GM12878 (cell line): ENCODE measurements at regions not wholly inside any gene's neighbourhood (a gene's known extent, or its start where the extent isn't known, plus 50 kb on each side); places are given as distances from the start of the nearest gene placed in this dataset.

Experiments used
- BHLHE40 ChIP-seq, 2 experiments: fragments of 450-650 bp in 1 of 2; IDR thresholded peaks; 2 replicates each; pipeline ENCODE4 v1.6.1; 2011 to 2017; ENCODE audit warnings: low read depth in 2 of 2, borderline replicate concordance in 1 of 2, improper control_type of control experiment in 1 of 2, low read length in 1 of 2, mild to moderate bottlenecking in 1 of 2
- BMI1 ChIP-seq: fragments of 450-650 bp; IDR thresholded peaks from 2 replicates; pipeline ENCODE4 v1.6.1; 2016; ENCODE audit warnings: mild to moderate bottlenecking, moderate library complexity, borderline replicate concordance
- EZH2 ChIP-seq: IDR thresholded peaks from 2 replicates; pipeline ENCODE4 v1.6.1; 2012; ENCODE audit warnings: low read depth, mild to moderate bottlenecking, control low read depth, inconsistent platforms, low read length, borderline replicate concordance; ENCODE audit not compliant: control insufficient read depth
- GATAD2B ChIP-seq: fragments of 450-650 bp; conservative IDR thresholded peaks from 2 replicates; pipeline ENCODE4 v1.6.1; 2017; ENCODE audit warnings: low read depth, mild to moderate bottlenecking, moderate library complexity
- MEF2B ChIP-seq: fragments of 450-650 bp; IDR thresholded peaks from 2 replicates; pipeline ENCODE4 v1.6.1; 2018; ENCODE audit warnings: mild to moderate bottlenecking, moderate library complexity; ENCODE audit not compliant: partially characterized antibody, poor library complexity, severe bottlenecking
- NFXL1 ChIP-seq: fragments of 450-650 bp; IDR thresholded peaks from 2 replicates; pipeline ENCODE4 v1.6.1; 2017; ENCODE audit warnings: antibody characterized with exemption, mild to moderate bottlenecking, borderline replicate concordance
- NRF1 ChIP-seq: conservative IDR thresholded peaks from 2 replicates; pipeline ENCODE4 v1.6.1; 2011; ENCODE audit warnings: mild to moderate bottlenecking, low read depth, low read length, improper control_type of control experiment
- PML ChIP-seq: IDR thresholded peaks from 2 replicates; pipeline ENCODE4 v1.6.1; 2012; ENCODE audit warnings: low read length, inconsistent platforms
- POLR2AphosphoS2 ChIP-seq: IDR thresholded peaks from 2 replicates; pipeline ENCODE4 v1.6.1; 2011; ENCODE audit warnings: low read depth, mild to moderate bottlenecking, low read length, improper control_type of control experiment, moderate library complexity
- RB1 ChIP-seq: fragments of 450-650 bp; formaldehyde crosslinking; IDR thresholded peaks from 2 replicates; pipeline ENCODE4 v1.6.1; 2017; ENCODE audit warnings: mild to moderate bottlenecking, borderline replicate concordance
- SPI1 ChIP-seq: IDR thresholded peaks from 2 replicates; pipeline ENCODE4 v1.6.1; 2011; ENCODE audit warnings: low read depth, mild to moderate bottlenecking, low read length, moderate library complexity, borderline replicate concordance; ENCODE audit not compliant: insufficient read depth
- TBL1XR1 ChIP-seq: IDR thresholded peaks from 2 replicates; pipeline ENCODE4 v1.6.1; 2012; ENCODE audit warnings: low read depth, low read length, improper control_type of control experiment
- TCF3 ChIP-seq: IDR thresholded peaks from 2 replicates; pipeline ENCODE4 v1.6.1; 2012; ENCODE audit warnings: low read depth, mild to moderate bottlenecking, low read length, borderline replicate concordance; ENCODE audit not compliant: insufficient read depth
- ZNF384 ChIP-seq: IDR thresholded peaks from 2 replicates; pipeline ENCODE4 v1.6.1; 2012; ENCODE audit warnings: low read depth, mild to moderate bottlenecking, low read length, improper control_type of control experiment, borderline replicate concordance
- TF ChIP-seq, protein P1 (sequence below): IDR thresholded peaks from 2 replicates; pipeline ENCODE4 v1.6.1; 2012; ENCODE audit warnings: improper control_type of control experiment, low read depth, low read length; ENCODE audit not compliant: insufficient replicate concordance
- TF ChIP-seq, protein P2 (sequence below): fragments of 450-650 bp; IDR thresholded peaks from 2 replicates; pipeline ENCODE4 v1.6.1; 2017; ENCODE audit warnings: low read depth, mild to moderate bottlenecking, moderate library complexity
- TF ChIP-seq, protein P3 (sequence below): fragments of 450-650 bp; IDR thresholded peaks from 2 replicates; pipeline ENCODE4 v1.6.1; 2017; ENCODE audit warnings: mild to moderate bottlenecking, moderate library complexity

DNA sequence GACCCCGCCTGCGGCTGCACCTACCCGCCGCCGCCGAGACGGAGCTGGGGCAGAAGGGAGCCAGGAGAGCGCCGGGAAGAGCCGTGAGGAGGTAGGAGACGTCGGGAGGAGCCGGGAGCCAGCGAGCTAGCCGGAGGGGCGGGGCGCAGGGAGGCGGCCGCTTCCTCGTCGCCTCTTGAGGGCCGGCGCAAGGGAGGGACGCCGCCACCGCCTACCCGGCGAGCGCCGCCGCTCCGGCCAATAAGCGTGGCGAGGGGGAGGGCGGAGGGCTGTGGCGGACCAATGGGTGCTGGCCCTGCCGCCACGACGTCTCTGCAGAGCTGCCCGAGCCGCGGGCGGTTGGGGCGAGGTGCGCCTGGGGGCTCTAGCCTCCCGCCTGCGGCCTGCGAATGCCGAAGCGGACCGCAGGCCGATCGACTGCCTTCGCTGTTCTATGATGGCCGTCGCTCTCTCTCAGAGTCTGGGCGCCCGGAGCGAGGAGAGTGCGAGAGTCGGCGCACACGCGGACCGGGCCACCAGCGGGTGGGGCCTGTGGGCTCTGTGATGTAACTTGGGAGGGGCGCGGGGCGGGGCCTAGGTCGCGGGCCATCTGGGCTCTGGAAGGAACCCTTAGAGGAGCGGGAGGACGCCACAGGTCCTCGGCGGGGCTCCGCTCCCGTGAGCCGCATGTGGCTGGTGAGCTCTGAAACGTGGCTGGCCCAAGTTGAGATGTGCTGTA is 72.7 kb upstream of the MAP4 start (continued):
- peak; percentile 78 for TF ChIP-seq GATAD2B
- no peak for TF ChIP-seq ZNF384
- TF ChIP-seq, protein P1, sequence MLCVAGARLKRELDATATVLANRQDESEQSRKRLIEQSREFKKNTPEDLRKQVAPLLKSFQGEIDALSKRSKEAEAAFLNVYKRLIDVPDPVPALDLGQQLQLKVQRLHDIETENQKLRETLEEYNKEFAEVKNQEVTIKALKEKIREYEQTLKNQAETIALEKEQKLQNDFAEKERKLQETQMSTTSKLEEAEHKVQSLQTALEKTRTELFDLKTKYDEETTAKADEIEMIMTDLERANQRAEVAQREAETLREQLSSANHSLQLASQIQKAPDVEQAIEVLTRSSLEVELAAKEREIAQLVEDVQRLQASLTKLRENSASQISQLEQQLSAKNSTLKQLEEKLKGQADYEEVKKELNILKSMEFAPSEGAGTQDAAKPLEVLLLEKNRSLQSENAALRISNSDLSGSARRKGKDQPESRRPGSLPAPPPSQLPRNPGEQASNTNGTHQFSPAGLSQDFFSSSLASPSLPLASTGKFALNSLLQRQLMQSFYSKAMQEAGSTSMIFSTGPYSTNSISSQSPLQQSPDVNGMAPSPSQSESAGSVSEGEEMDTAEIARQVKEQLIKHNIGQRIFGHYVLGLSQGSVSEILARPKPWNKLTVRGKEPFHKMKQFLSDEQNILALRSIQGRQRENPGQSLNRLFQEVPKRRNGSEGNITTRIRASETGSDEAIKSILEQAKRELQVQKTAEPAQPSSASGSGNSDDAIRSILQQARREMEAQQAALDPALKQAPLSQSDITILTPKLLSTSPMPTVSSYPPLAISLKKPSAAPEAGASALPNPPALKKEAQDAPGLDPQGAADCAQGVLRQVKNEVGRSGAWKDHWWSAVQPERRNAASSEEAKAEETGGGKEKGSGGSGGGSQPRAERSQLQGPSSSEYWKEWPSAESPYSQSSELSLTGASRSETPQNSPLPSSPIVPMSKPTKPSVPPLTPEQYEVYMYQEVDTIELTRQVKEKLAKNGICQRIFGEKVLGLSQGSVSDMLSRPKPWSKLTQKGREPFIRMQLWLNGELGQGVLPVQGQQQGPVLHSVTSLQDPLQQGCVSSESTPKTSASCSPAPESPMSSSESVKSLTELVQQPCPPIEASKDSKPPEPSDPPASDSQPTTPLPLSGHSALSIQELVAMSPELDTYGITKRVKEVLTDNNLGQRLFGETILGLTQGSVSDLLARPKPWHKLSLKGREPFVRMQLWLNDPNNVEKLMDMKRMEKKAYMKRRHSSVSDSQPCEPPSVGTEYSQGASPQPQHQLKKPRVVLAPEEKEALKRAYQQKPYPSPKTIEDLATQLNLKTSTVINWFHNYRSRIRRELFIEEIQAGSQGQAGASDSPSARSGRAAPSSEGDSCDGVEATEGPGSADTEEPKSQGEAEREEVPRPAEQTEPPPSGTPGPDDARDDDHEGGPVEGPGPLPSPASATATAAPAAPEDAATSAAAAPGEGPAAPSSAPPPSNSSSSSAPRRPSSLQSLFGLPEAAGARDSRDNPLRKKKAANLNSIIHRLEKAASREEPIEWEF: no peak
- no peak for TF ChIP-seq TBL1XR1
- peak; percentile 55; the same call in 1 of the 2 replicates for TF ChIP-seq RB1
- TF ChIP-seq, protein P2, sequence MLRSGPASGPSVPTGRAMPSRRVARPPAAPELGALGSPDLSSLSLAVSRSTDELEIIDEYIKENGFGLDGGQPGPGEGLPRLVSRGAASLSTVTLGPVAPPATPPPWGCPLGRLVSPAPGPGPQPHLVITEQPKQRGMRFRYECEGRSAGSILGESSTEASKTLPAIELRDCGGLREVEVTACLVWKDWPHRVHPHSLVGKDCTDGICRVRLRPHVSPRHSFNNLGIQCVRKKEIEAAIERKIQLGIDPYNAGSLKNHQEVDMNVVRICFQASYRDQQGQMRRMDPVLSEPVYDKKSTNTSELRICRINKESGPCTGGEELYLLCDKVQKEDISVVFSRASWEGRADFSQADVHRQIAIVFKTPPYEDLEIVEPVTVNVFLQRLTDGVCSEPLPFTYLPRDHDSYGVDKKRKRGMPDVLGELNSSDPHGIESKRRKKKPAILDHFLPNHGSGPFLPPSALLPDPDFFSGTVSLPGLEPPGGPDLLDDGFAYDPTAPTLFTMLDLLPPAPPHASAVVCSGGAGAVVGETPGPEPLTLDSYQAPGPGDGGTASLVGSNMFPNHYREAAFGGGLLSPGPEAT: peak; percentile 22; the same call in 1 of the 2 replicates
- peak; percentile 71; the same call in 1 of the 2 replicates for TF ChIP-seq TCF3
- peak; percentile 48; the same call in 1 of the 2 replicates for TF ChIP-seq POLR2AphosphoS2
- TF ChIP-seq NRF1: 0 out of 2 replicates have a peak, but pooled peaks have one; percentile 12
- peak in 1 of 2 experiments; percentile 76; a peak in 1 of 4 replicates for TF ChIP-seq BHLHE40 (IDR thresholded peaks at IDR 0.05; ENCODE audit: borderline replicate concordance in 1 of 2, low read depth in 2 of 2, low read length in 1 of 2)
- TF ChIP-seq MEF2B: no peak
- no peak for TF ChIP-seq NFXL1
- TF ChIP-seq BMI1: no peak
- TF ChIP-seq, protein P3, sequence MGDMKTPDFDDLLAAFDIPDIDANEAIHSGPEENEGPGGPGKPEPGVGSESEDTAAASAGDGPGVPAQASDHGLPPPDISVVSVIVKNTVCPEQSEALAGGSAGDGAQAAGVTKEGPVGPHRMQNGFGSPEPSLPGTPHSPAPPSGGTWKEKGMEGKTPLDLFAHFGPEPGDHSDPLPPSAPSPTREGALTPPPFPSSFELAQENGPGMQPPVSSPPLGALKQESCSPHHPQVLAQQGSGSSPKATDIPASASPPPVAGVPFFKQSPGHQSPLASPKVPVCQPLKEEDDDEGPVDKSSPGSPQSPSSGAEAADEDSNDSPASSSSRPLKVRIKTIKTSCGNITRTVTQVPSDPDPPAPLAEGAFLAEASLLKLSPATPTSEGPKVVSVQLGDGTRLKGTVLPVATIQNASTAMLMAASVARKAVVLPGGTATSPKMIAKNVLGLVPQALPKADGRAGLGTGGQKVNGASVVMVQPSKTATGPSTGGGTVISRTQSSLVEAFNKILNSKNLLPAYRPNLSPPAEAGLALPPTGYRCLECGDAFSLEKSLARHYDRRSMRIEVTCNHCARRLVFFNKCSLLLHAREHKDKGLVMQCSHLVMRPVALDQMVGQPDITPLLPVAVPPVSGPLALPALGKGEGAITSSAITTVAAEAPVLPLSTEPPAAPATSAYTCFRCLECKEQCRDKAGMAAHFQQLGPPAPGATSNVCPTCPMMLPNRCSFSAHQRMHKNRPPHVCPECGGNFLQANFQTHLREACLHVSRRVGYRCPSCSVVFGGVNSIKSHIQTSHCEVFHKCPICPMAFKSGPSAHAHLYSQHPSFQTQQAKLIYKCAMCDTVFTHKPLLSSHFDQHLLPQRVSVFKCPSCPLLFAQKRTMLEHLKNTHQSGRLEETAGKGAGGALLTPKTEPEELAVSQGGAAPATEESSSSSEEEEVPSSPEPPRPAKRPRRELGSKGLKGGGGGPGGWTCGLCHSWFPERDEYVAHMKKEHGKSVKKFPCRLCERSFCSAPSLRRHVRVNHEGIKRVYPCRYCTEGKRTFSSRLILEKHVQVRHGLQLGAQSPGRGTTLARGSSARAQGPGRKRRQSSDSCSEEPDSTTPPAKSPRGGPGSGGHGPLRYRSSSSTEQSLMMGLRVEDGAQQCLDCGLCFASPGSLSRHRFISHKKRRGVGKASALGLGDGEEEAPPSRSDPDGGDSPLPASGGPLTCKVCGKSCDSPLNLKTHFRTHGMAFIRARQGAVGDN: peak; percentile 76; the same call in 1 of the 2 replicates
- TF ChIP-seq SPI1: 0 out of 2 replicates have a peak, but pooled peaks have one; percentile 7
- TF ChIP-seq PML: peak; percentile 78; the same call in 1 of the 2 replicates
- no peak for TF ChIP-seq EZH2
